Activated B cell treated with CpG ODN at 0.5 μM for 24 hours (primary cell): ENCODE measurements at regions not wholly inside any gene's neighbourhood (a gene's known extent, or its start where the extent isn't known, plus 50 kb on each side); places are given as distances from the start of the nearest gene placed in this dataset.

Experiments used
- ATAC-seq: fragments of 200-7000 bp; cut with Tn5 transposase; one replicate; pipeline ENCODE4 v1.10.0; 2021; ENCODE audit warnings: low read depth, mild to moderate bottlenecking, moderate library complexity
- CTCF ChIA-PET: fragments of 350-600 bp; sonication (Branson Sonifier 250); formaldehyde crosslinking; loops from one replicate; lab custom pipeline; 2021; ENCODE audit warnings: antibody characterized with exemption; lab: Charles Lee
- POLR2A ChIA-PET: fragments of 350-600 bp; sonication (Branson Sonifier 250); formaldehyde crosslinking; loops from one replicate; lab custom pipeline; 2021; ENCODE audit warnings: antibody characterized with exemption; lab: Charles Lee
- DNase-seq: peaks from one replicate; pipeline ENCODE4 v3.0.0; 2022
- H3K27ac Mint-ChIP-seq: one replicate; pipeline ENCODE4 v1.8.0; 2020; ENCODE audit warnings: mixed read lengths
- H3K27me3 Mint-ChIP-seq: one replicate; pipeline ENCODE4 v1.8.0; 2021; ENCODE audit warnings: mixed read lengths
- H3K36me3 Mint-ChIP-seq: one replicate; pipeline ENCODE4 v1.8.0; 2021; ENCODE audit warnings: low read depth, mixed read lengths
- H3K4me1 Mint-ChIP-seq: one replicate; pipeline ENCODE4 v1.8.0; 2021; ENCODE audit warnings: mixed read lengths
- H3K4me3 Mint-ChIP-seq: one replicate; pipeline ENCODE4 v1.8.0; 2020; ENCODE audit warnings: mild to moderate bottlenecking, mixed read lengths
- H3K9me3 Mint-ChIP-seq: one replicate; pipeline ENCODE4 v1.8.0; 2020; ENCODE audit warnings: mixed read lengths
- intact Hi-C: fragments of 100-400 bp; cut with micrococcal nuclease; formaldehyde crosslinking; loops from one replicate; pipeline ENCODE4 v1.15.1; 2024
- TF ChIP-seq, protein P1 (sequence below): fragments of 200-600 bp; IDR thresholded peaks from one replicate; pipeline ENCODE4 v1.8.0; 2022; ENCODE audit warnings: antibody characterized with exemption, mild to moderate bottlenecking

GRCh38 chr2:114082731-114083433, 193.0 kb downstream of the ACTR3 start:
- no peaks in the 10 kb centered on the region for H3K36me3 Mint-ChIP-seq
- DNase-seq (no peak), ATAC-seq (no peak)
- H3K4me3 Mint-ChIP-seq = no peak overlapping the region
- peaks cover 8% of the 10 kb centered on the region for H3K9me3 Mint-ChIP-seq
- H3K27me3 Mint-ChIP-seq = peaks cover 9% of the 10 kb centered on the region
- H3K4me1 Mint-ChIP-seq = no peaks in the 10 kb centered on the region
- ChIA-PET POLR2A (no interaction called here), CTCF (no interaction called here)
- intact Hi-C loops = no loop called here
- TF ChIP-seq, protein P1, sequence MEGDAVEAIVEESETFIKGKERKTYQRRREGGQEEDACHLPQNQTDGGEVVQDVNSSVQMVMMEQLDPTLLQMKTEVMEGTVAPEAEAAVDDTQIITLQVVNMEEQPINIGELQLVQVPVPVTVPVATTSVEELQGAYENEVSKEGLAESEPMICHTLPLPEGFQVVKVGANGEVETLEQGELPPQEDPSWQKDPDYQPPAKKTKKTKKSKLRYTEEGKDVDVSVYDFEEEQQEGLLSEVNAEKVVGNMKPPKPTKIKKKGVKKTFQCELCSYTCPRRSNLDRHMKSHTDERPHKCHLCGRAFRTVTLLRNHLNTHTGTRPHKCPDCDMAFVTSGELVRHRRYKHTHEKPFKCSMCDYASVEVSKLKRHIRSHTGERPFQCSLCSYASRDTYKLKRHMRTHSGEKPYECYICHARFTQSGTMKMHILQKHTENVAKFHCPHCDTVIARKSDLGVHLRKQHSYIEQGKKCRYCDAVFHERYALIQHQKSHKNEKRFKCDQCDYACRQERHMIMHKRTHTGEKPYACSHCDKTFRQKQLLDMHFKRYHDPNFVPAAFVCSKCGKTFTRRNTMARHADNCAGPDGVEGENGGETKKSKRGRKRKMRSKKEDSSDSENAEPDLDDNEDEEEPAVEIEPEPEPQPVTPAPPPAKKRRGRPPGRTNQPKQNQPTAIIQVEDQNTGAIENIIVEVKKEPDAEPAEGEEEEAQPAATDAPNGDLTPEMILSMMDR = no peak
- no peak overlapping the region for H3K27ac Mint-ChIP-seq

- DNase-seq (no peak), ATAC-seq (no peak)
- TF ChIP-seq, protein P1 = no peak
- intact Hi-C loops = no loop called here
- H3K4me3 Mint-ChIP-seq = no peak overlapping the region
- ChIA-PET POLR2A (no interaction called here), CTCF (no interaction called here)
- peaks cover 8% of the 10 kb centered on the region for H3K27me3 Mint-ChIP-seq
- H3K9me3 Mint-ChIP-seq = peaks cover 8% of the 10 kb centered on the region
- H3K27ac Mint-ChIP-seq = no peak overlapping the region
- H3K36me3 Mint-ChIP-seq = no peaks in the 10 kb centered on the region
- H3K4me1 Mint-ChIP-seq = no peaks in the 10 kb centered on the region
Measured at GRCh38 chr2:114083717-114084387, 194.0 kb downstream of the ACTR3 start.

- Mint-ChIP-seq H3K4me1 (no peaks in the 10 kb centered on the region), H3K4me3 (no peak overlapping the region), H3K36me3 (no peaks in the 10 kb centered on the region), H3K9me3 (peaks cover 8% of the 10 kb centered on the region), H3K27me3 (peaks cover 8% of the 10 kb centered on the region), H3K27ac (no peak overlapping the region)
- intact Hi-C loops = no loop called here
- ATAC-seq (no peak), DNase-seq (no peak)
- TF ChIP-seq, protein P1 = no peak
- CTCF ChIA-PET = no interaction called here
- POLR2A ChIA-PET = no interaction called here
Measured at GRCh38 chr2:114085238-114085637, 195.3 kb downstream of the ACTR3 start.

DNA sequence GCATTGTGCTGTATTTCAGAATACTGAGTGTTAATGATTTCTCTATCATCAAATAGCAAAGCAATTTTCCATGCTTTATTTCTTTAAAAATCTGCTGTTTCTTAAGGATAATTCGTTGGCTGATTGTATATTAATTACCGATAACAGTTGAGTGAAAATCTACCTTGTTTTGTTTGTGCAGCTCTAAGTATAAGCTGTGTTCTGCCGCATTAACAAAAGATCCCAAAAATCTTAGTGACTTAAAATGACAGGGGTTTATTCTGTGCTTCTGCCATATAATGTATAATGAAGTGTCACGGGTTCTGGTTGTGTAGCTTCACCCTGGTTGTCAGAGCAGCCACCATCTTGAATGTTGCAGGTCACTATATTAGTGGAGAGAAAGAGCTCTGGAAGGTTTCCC, 196.1 kb downstream of the ACTR3 start:
- CTCF ChIA-PET = no interaction called here
- H3K36me3 Mint-ChIP-seq = no peaks in the 10 kb centered on the region
- TF ChIP-seq, protein P1 = no peak
- H3K27me3 Mint-ChIP-seq = peaks cover 7% of the 10 kb centered on the region
- no peak overlapping the region for H3K27ac Mint-ChIP-seq
- DNase-seq (no peak), ATAC-seq (no peak)
- H3K4me1 Mint-ChIP-seq = no peaks in the 10 kb centered on the region
- intact Hi-C loops = no loop called here
- peaks cover 8% of the 10 kb centered on the region for H3K9me3 Mint-ChIP-seq
- no peak overlapping the region for H3K4me3 Mint-ChIP-seq
- POLR2A ChIA-PET = no interaction called here

DNA sequence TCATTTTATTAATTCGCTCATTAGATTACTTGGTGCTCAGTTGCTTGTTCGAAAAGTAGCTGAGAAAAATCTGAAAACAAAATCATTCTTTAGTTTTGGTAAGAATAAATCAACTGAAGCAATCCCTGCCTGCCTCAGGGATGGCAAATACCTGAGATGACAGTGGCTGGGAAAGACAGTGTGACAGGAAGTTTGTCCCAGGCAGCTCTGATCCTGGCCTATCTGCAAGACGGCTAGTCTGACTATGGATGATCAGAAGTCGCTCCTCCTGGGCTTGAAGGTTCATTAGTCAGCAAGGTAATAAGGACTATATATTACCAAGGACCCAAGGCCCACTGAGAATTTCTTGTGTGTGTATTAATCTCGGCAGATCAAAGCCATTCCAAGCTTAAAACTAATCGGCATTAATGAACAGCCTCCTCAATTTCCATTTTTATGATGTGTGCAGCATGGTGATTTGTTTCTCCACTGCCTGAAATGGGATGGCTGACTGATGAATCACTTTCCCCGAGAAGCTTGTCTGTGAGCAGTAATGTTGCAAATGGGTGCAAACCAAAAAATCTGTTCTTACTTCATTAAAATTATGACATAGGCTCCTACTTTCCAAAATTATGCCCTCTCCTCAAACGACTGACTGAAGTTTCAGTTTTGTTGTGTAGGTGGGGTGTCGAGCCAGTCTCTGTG, 199.9 kb downstream of the ACTR3 start:
- Mint-ChIP-seq H3K27ac (no peak overlapping the region), H3K36me3 (no peaks in the 10 kb centered on the region), H3K9me3 (peaks cover 3% of the 10 kb centered on the region), H3K27me3 (peaks cover 6% of the 10 kb centered on the region), H3K4me1 (no peaks in the 10 kb centered on the region), H3K4me3 (no peak overlapping the region)
- TF ChIP-seq, protein P1 = no peak
- ChIA-PET CTCF (no interaction called here), POLR2A (no interaction called here)
- DNase-seq (no peak), ATAC-seq (no peak)
- intact Hi-C loops = no loop called here
